Fibroblast of the aortic adventitia (primary cell): ENCODE measurements at regions not wholly inside any gene's neighbourhood (a gene's known extent, or its start where the extent isn't known, plus 50 kb on each side); places are given as distances from the start of the nearest gene placed in this dataset.

Source experiments
- DNase-seq: peaks from one replicate; pipeline ENCODE4 v3.0.0-alpha.2; 2010; ENCODE audit warnings: low read depth
- H3K4me3 ChIP-seq: 2 replicates; pipeline ENCODE4 v1.5.1; 2011; ENCODE audit warnings: low read depth, mild to moderate bottlenecking, control low read depth, low read length, moderate library complexity
- TF ChIP-seq, protein P1 (sequence below): IDR thresholded peaks from 2 replicates; pipeline ENCODE4 v1.5.1; 2011; ENCODE audit warnings: mild to moderate bottlenecking, low read length, control low read depth, inconsistent platforms; ENCODE audit not compliant: insufficient read depth

DNA sequence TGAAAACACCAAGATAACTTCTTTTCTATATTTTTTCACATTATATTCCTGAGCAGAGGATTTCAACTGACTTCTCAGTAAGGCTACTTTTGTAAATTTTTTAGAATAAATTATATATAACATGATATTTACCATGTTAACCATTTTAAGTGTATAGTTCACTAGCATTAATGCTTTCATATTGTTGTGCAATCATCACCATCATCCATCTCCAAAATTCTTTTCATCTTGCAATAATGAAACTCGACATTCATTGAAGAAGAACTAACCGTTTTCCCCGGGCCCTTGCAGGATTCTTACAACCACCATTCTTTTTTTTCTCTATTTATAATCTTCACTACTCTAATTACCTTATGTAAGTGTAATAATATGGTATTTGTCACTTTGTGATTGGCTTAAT, 1036.1 kb downstream of the LRFN5 start:
- no peak overlapping the region for H3K4me3 ChIP-seq
- DNase-seq: no peak
- TF ChIP-seq, protein P1, sequence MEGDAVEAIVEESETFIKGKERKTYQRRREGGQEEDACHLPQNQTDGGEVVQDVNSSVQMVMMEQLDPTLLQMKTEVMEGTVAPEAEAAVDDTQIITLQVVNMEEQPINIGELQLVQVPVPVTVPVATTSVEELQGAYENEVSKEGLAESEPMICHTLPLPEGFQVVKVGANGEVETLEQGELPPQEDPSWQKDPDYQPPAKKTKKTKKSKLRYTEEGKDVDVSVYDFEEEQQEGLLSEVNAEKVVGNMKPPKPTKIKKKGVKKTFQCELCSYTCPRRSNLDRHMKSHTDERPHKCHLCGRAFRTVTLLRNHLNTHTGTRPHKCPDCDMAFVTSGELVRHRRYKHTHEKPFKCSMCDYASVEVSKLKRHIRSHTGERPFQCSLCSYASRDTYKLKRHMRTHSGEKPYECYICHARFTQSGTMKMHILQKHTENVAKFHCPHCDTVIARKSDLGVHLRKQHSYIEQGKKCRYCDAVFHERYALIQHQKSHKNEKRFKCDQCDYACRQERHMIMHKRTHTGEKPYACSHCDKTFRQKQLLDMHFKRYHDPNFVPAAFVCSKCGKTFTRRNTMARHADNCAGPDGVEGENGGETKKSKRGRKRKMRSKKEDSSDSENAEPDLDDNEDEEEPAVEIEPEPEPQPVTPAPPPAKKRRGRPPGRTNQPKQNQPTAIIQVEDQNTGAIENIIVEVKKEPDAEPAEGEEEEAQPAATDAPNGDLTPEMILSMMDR: no peak

DNA sequence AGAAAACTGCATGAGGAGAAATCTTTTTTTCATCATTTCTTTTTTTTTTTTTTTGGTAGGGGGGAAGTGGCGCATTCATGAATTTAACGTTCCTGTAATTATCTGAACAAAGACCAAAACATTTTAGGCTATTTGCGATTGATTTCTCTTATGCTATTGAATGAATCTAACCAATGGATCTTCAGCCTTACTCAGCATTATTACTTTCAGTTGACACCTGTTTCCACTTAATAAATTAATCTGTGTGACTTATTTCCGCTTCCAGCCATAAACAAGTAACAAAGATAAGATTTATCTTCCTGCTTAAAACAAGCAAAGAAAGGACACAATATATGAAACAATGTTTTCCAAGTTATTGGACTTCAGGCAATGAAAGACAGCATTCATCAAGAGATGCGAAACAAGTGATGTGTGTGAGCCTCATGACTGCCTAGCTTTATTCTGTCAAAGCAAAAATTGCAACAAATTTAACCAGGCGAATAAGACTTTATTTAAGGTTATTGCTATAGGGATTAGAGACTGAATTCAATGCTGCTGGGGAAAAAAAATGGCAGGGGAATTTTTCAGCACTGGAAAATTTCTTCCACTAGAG, 1026.9 kb downstream of the LRFN5 start:
- DNase-seq: no peak
- TF ChIP-seq, protein P1: no peak
- H3K4me3 ChIP-seq: no peak overlapping the region

DNA sequence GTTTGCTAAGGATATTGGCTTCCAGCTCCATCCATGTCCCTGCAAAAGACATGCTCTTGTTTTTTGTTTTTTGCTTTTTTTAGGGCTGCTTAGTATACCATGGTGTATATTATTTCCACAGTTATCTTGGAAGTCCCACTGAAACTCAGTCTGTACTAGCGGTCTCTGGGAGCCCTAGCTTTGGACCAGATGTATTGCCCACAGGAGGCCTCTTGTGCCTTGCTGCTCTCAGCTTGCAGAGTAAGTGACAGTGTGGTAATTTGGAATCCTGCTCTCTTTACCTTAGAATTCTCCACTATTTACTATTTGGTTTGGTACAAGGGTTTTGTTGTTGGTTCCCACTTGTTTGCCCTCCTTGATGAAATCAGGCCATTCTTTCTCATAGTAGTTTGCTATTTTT, 1022.9 kb downstream of the LRFN5 start:
- TF ChIP-seq, protein P1: no peak
- DNase-seq: no peak
- H3K4me3 ChIP-seq: no peak overlapping the region

DNA sequence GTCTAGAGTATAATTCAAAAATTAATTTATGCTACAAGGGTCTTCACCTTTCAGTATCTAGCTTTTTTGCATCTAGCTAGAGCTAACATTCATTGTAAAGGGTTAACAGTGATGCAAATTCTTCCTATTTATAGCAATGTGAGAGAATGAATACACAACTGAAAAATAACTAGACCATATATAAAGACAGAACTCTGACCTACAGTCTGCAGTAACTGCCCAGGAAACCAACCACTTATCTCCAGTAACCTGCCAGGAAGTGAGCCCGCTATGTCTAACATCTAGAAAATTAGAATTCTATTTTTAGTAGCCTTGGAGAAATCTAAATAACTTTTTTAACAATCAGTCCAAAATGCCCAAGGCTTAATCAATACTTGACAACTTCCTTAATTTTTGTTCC, 1021.9 kb downstream of the LRFN5 start:
- H3K4me3 ChIP-seq: no peak overlapping the region
- DNase-seq: no peak
- TF ChIP-seq, protein P1: no peak

DNA sequence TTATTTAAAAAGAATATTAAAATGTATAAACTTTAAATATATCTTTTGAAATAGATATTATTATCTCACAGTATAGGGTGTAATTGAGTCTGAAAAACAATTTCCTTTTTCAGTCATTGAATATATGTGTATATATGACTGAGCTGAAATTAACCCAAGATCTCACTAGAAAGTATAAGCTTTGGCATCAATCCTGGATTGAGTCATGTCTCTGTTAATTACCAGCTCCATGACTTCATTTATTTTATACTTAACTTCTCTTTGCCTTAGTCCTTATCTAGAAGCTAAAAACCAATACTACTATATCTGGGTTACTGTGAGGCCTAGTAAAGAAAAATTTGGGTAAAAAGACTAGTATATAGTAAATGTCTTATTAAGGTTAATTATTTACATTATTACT, 1020.3 kb downstream of the LRFN5 start:
- no peak for DNase-seq
- no peak overlapping the region for H3K4me3 ChIP-seq
- TF ChIP-seq, protein P1: no peak

DNA sequence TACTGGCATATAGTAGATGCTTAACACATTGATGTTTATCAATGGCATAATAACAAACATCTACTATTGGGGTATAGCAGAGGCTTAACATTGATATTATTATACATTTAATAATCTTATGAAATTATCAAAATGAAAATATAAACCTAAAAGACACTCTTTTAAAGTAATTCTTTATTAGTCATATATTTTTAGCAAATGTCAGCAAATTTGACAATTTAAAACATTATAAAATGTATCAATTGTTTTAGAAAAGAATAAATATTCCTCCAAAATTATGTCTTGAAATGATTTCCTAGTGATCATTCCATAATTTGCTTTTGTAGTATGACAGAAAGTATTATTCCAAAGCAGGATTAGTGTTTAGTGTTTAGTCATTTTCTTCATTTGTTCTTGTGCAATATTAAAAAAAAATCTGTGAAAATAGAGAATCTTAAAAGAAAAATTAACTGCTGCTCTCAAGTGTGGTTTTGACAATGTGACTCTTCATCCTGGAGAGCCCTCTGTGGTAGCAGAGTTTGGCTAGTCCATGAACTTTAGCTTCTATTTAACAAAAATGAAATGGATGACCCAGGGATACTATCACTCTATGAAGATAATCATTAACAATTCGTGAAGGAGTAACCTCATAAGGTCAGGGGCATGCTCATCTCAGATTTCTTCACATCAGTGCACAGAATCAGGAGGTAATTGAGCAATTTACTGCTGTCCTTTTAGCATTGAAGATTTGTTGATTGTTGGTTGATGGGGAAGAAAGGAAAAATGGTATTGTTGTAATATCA, 1018.5 kb downstream of the LRFN5 start:
- no peak for DNase-seq
- TF ChIP-seq, protein P1: no peak
- no peak overlapping the region for H3K4me3 ChIP-seq

DNA sequence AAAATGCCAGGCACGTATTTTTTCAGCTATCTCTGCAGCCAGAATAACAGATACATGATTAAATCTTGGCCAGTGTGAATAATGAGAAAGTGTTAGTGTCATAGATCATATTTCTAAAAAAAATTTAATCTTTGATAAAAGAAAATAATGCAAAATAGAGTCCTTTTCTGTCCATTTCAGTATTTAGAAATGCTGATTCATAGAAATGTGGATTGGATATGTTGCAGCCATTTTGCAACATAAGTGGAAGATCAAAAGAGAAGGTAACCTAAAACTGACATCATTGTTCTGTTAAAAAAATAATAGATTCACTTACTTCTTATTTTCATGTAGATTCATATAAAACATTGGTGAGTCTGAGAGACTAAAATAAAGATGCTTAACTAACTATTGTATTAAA, 1010.3 kb downstream of the LRFN5 start:
- no peak overlapping the region for H3K4me3 ChIP-seq
- DNase-seq: no peak
- TF ChIP-seq, protein P1: no peak
